Stimulated activated CD8-positive, alpha-beta memory T cell treated with anti-CD3 and anti-CD28 coated beads, Interleukin-15, amount 100 ng/mL, for 1 hour (primary cell): ENCODE measurements at regions not wholly inside any gene's neighbourhood (a gene's known extent, or its start where the extent isn't known, plus 50 kb on each side); places are given as distances from the start of the nearest gene placed in this dataset.
"Not testable (repeated sequence)": the region's sequence is repeated elsewhere in the genome, so short reads cannot be mapped to it uniquely, and the experiment has no call there.

ENCODE experiments used
- DNase-seq: peaks from one replicate; pipeline ENCODE4 v3.0.0-alpha.2; 2020; ENCODE audit warnings: low read depth

DNA sequence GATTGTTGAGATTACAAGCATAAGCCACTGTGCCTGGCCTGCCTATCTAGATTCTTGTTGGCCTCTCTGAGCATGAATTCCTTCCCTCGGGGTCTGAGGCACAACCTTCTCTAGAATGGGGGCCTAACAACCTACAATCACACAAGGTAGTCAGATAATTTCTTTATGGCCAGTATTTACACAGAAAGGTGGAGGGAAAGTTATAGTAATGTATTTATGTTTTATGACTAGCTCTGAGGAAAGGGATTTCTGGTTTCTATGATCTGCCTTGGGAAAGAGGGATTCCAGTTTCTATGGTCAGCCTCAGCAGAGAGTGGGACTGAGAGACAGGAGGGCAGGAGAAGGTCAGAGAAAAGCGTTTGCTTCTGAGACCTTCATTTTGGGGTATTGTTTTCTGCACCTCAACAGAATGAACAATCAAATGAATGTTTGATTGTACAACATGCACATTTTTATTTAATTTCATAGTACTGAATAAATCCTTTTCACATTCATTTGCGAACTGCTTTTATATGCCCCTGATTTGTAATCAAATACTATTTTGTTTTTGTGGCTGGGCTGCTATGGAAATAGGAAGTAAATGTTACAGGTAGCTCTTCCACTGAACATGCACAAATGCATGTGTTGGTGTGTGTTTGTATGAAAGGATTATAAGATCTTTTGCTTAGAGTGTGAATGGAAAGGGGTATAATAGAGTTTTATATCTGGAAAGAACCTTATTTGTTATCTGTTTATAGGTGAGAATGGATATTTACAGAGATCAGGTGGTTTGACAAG lies 499.7 kb upstream of the RGS6 start:
- no peak for DNase-seq

DNA sequence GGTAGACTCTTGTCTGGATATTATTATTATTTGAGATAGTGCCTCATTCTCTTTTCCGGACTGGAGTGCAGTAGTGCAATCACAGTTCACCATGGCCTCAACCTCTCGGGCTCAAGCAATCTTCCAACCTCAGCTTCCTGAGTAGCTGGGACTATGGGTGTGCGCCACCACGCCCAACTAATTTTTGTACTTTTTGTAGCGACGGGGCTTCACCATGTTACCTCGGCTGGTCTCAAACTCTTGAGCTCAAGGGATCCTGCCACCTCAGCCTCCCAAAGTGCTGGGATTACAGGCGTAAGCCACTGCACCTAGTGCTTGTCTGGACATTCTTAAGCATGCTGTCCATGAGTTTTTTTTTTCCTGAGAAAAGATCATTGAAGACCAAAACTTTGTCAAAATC lies 498.9 kb upstream of the RGS6 start:
- no peak for DNase-seq

DNA sequence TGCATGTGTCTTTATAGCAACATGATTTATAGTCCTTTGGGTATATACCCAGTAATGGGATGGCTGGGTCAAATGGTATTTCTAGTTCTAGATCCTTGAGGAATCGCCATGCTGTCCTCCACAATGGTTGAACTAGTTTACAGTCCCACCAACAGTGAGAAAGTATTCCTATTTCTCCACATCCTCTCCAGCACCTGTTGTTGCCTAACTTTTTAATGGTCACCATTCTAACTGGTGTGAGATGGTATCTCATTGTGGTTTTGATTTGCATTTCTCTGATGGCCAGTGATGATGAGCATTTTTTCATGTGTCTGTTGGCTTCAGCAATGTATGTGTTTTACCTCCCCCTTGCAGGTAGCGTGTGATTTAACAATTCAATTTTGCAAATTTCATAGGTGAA lies 496.6 kb upstream of the RGS6 start:
- not testable (repeated sequence) for DNase-seq

DNA sequence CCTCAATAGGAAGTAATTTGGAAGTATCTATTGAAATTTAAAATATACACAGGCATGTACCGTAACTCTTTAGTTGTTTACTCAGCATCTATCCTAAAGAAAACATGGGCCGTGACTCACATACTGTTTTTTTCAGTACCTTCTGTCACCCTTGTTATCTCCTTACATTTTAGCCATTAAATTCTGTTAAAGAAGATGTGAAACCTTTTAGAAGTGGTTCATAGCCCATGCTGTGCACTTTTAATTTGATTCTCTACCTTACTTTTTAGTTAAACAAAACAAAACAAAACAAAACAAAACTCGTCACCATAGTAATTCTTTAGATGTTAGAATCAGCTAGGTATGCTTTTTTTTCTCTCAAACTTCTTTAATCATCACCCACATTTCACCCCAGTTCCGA lies 494.4 kb upstream of the RGS6 start:
- no peak for DNase-seq

DNA sequence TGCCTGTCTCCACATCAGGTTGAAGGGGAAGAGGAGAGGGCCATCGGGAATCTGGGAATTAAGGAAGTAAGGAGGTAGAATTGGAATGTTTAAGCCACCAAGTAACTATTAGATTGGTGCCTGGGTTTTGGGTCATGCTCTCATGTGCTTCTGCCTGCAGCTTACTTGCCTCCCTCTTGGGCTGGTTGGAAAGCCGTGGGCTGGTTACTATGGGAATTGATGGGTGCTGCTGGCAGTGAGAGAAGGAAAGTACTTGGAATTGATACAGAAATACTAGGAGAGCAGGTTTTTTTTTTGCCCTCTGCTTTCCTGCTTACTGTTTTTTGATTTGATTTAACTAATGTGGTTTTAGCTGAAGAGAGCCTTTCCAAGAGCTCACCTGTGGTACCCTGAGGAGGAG lies 493.5 kb upstream of the RGS6 start:
- no peak for DNase-seq

DNA sequence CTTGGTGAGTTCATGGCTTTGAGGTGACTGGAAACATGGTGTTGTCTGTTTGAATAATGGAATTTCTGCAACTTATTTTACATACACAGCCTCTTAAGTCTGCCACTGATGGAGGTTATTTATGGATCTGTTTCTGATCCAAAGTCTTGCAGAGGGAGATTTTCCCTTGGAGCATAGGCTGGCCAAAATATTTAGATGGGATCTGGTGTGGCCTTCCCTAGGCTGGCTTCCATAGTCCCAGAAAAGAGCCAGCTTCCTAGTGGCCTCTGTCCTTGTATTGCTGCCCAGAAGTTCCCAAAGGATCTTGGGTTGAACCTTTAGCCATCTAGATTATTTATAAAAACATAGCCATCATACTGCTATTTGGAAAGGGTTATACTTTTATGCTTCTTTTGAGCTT lies 491.1 kb upstream of the RGS6 start:
- no peak for DNase-seq

DNA sequence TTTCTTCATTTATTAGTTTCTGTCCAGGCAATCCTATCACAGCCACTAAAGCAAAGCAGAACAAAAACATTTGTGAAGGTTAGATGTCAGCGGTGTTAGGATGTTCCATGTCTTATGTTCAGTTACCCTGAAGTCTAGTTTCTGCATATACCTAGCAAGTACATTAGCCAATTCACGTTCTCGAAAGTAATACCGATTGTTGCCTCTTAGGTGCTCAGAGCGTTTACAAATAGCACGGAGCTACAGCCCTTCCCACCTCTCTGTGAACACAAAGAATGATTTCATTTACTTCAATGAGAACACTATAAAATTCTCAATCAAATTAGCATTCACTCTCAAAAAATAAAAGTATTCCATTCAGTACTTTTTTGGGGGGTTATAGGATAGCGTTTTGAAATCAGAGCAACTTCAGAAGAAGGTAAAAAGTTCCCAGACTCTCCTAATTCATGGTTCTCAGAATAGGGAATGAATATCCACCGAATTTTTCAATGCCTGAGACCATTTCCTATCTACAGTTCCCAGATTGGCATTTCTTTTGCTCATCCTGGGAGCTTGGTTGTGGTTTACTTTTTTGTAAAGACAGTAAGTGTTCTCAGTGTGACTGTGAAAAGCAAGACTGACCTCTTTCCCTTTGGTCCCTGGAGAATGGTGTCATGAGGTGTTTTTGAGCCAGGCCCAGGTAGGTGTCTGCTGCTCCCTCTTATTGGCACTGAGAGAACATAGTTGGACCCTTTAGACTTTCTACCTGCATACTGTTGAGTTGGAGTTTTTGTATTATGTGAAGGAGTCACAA lies 488.0 kb upstream of the RGS6 start:
- DNase-seq: no peak

DNA sequence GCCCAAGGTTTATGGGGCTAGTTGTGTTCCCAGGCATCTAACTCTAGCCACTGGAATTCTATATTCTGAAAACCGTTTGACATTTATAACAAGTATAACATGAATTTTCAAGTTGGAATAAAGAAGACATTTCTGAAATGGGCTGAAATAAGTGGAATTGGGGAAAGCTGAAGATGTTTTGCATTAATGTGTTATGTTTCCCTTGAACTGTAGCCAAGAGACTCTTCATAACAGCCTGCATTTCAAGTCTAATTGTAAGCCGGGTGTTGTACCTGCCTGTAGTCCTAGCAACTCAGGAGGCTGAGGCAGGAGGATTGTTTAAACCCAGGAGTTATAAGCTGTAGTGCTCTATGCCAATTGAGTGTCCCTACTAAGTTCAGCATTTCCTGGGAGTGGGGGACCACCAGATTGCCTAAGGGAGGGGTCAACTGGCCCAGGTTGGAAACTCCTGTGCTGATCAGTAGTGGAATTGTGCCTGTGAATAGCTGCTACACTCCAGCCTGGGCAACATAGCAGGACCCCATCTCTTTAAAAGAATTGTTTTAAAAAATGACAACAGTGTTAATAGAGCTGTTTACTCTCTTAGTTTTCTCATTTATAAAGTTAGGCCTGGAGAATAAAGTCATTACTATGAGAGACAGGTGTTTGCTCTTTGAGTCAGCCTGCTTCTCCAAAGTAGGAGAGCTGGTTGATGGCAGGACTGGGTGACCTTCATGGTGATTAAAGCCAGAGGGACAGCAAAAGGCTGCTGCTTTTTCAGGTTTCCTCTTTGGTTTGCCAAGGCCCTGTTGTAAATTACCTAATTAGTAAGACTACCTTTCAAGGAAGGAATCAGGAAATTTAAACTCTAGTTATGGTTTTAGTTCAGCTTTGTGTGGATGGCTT lies 483.6 kb upstream of the RGS6 start:
- no peak for DNase-seq

DNA sequence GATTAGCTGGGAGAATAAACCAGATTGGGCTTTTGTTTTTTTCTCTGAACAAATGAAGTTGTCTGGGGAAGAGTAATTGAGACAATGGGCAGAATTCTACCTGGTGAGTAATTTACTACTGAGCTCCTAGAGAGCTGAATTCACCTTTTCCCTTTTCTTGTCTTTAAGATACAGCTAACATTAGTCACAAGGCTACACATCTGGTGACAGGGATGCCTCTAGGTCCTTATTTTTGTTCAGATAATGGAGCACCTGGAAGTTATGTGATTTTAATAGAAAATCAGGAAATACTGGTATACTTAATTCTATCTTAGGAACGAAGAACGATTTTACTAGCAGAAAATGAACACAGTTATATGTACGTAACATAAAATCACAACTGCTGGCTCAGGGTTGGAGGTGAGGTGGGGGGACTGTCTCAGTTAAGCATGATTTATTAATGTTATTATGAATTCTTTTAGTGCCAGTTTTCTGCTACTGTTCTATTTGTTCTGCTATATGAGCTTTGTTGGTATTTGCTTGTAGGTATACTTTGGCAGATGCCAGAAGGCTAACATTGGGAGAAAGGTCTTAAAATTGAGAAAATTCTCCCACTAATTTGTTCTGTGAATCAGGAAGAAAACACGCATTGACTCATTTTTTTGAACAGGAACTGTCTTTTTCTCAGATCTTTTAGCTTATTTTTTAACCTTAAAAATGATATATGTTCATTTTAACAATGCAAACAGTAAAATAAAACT lies 482.7 kb upstream of the RGS6 start:
- DNase-seq: no peak

DNA sequence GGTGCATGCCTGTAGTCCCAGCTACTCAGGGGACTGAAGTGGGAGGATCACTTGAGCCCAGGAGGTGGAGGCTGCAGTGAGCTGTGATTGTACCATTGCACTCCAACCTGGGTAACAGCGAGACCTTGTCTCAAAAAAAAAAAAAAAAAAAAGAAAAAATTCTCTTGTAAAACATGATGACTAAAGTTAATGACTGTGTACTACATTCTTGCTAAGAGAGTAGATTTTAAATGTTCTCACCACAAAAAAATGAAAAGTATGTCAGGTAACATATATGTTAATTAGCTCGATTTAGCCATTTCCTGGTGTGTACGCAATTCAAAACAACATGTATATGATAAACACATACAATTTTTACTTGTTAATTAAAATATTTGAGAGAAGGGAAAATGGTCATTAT lies 480.7 kb upstream of the RGS6 start:
- DNase-seq: no peak

DNA sequence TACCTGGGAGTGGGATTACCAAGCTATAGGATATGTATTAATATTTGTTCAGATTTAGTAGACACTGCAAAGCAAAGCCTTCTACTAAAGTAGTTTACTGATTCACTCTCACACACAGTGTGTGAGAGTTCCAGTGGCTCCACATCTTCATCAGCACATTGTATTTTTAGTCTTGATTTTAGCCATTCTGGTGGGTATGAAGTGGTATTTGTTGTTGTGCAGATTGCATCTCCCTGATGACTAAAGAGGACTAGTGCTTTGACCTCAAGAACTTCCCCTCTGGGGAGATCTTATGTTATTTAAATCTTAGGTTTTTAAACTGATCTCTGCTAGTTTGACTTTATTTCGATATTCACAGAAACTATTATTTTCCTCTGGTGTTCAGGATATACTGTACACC lies 479.7 kb upstream of the RGS6 start:
- no peak for DNase-seq

DNA sequence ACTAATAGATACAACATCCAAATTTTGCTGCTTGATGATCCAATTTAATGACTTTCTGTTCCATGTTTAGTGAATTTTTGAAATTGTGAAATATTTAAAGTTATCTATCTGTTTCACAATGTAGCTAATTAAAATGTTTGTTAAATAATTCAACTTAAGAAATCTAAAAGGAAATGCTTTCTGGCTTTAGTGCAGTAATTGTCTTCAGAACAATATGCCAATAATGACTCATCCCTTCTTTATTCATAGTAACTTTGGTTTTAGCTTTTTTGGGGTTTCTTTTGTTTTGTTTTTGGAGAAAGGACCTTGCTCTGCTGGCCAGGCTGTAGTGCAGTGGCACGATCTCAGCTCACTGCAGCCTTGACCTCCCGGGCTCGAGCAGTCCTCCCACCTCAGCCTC lies 479.2 kb upstream of the RGS6 start:
- no peak for DNase-seq

DNA sequence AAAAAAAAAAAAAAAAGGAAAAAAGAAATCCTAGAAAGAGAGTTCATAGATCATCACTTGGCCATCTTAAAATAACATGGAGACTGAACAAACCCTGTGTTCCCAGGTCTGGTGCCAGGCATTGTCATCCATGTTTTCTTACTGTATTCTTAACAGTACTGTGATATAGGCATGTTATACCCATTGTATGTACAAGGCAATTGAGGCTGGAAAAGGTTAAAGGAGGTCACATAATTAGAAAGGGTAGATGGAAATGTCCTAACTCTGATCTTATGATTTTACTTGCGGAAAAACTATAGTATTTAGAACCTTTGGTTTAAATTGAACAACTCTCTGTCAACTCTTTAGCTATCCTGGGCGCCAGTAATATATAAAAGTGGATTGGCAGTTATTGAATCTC lies 478.2 kb upstream of the RGS6 start:
- DNase-seq: no peak

DNA sequence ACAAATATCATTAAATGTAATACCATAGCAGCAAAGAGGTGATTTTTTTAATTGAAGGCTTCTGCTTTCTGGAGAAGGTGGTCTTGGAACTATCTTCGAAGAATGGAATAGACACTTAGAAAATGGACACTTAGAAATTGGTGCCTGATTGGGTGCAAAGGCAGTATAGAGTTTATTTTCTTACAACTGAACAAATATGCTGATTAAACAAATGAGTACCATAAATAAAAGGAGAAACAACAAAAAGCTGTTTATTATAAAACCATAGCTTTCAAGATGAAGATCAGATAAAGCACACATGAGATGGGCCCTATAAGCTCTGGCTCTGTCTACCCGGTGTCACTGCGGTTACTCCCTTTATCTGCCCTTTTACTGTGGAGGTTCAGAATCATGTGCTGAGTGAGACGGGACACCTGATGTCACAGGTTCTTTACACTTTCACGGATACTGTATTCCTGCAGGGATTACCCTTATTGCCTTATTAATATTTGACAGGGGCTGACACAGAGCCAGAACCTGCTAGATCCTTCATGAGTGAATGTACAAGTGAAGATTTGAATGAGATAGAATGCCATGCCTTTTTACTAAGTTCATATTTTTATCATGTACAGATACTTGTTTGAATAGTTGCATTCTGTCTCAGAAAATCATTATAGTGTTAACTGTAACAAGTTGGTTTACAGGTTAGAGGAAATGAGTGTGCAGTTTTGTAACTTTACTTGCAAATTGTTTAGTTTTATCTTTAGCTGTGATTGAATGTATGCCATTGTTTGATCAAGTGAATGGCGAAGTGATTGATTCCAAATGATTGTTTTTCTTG lies 477.5 kb upstream of the RGS6 start:
- no peak for DNase-seq

DNA sequence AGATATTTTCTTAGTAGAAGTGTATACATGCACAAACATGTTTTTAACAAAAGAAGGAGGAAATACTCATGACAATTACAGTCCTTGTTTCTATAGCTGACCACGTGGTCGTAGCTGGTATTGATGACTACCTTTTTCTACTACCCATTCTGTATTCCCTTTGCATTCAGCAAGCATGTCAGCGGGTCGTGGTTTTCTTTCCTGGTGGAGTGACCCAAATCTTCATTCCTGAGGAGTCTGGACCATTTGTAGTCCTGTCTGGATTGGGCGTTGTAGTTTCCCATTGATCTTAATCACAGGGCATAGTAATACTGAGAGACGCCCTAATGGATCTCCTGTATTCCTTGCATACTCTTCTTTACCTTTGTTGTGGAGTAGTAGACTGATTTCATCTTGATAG lies 472.1 kb upstream of the RGS6 start:
- DNase-seq: no peak

DNA sequence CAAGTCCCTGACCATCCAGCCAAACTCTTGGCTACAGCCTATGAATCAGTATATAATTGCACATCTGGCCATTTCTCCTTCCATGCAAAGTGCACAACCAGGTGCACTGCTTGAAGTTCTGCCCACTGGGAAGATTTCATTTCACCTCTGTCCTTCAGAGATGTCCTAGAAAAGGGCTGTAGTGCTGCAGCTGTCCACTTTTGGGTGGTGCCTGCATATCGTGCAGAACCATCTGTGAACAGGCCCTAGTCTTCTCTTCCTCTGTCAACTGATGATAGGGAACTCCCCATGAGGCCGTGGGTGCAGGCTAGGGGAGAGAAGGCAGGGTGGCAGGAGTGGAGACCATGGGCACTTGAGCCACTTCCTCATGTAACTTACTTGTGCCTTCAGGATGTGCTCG lies 470.6 kb upstream of the RGS6 start:
- DNase-seq: not testable (repeated sequence)

DNA sequence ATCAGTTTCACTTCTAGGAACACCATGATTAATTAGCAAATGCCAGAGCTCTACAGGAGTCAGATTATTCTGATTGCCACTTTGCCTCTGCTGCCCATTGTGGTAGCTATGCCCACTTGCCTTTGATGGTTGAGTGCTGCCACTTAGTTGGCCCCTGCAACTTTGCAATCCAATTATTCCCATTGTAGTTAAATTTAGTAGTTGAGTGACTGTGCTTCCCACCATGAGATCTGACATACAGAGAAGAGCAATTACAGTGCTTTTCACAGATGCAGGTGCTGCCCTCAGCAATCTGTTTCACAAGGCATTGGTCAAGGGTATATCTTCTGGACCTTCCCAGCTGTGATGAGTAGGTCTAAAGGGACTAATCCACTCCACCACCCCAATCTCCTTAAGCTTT lies 468.4 kb upstream of the RGS6 start:
- DNase-seq: no peak

DNA sequence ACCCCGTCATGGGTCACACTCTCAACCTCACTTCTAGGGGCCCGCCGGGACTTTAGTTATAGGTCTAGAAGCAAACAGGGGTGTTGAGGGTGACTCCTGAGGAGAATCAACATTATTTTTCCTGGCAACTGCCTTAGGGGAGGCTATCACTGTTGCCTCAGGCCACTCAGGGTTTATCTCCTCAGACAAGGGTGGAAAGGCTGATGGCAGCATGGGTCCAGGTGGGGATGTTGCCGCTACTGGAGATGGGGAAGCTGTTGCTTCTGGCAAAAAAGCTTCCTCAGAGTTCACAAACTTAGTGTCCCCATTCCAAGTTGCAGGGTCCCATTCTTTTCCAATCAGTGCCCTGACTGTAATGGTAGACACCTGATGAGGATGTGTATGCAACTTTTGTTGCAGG lies 467.4 kb upstream of the RGS6 start:
- no peak for DNase-seq

DNA sequence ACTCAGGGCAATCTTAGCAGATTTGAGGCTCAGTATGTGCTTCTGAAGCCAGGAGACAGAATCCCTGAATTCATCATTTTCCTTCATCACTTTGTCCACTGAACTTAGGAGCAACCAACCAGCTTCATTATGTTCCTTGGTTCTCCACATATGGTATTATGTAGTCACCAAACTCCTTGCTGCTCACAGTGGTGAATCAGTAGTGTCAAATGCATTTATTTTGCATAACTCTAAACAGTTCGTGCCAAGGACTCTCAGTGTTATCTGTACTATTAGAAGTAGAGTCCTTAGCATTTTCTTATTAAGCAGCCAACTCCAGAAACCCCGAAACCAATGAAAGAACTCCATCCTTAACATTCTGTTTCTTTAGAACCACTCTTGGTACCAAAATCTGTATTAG lies 466.9 kb upstream of the RGS6 start:
- DNase-seq: no peak

DNA sequence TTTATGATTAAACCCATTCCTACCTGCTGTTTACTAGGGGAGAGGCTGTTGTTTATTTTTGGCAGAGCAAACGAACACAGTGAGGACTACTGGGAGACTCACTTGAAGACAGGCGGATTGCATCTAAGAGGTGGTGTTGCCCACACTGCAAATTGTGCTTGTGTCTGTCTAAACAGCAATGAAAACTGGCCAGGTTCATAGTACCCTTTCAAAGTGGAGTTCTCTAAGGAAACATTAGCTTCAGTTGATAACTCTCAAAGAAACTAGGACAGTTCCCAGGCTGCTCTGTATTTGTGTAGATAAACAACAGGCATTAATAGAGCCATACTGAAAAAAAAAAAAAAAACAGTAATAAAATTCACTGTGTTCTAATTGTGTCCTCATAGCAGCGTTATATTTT lies 466.0 kb upstream of the RGS6 start:
- DNase-seq: no peak

DNA sequence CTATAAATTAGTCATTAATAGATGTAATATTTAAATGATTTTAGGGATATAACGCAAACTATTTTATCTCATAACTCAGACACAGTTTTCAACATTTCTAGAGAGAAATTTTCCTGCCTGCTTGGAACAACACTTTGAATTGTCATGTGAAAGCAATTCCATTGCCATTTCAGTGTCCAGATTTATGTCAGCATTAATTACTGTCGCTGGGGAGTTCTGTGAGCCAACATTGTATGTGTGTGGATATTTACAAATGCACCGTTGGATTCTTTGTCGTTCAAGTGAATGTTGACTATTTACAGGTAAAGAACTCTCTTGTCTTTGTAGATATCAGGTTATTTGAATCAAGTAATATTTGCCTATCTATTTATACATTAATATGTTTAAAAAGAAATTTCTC lies 465.3 kb upstream of the RGS6 start:
- DNase-seq: no peak
